Neural cell (in vitro differentiated cells): ENCODE measurements at regions not wholly inside any gene's neighbourhood (a gene's known extent, or its start where the extent isn't known, plus 50 kb on each side); places are given as distances from the start of the nearest gene placed in this dataset.

Experiments used
- H2AFZ ChIP-seq: fragments of 200-600, 300-800 bp; sonication (generic), shearing (Covaris generic); 2 replicates; pipeline ENCODE4 v1.6.0; 2014; ENCODE audit warnings: low read depth, mild to moderate bottlenecking, antibody characterized with exemption, low read length, moderate library complexity
- H3F3A ChIP-seq: fragments of 200-600 bp; shearing (Covaris generic); 2 replicates; pipeline ENCODE4 v1.6.1; 2016; ENCODE audit warnings: mild to moderate bottlenecking, moderate library complexity, mixed read lengths, antibody characterized with exemption, low read length; ENCODE audit not compliant: insufficient read depth, poor library complexity, severe bottlenecking
- H3K27ac ChIP-seq: fragments of 200-600, 300-800 bp; sonication (generic), shearing (Covaris generic); 2 replicates; pipeline ENCODE4 v1.5.1; 2014; ENCODE audit warnings: mild to moderate bottlenecking, low read length, moderate library complexity
- H3K27me3 ChIP-seq: fragments of 300-800, 200-600 bp; sonication (generic), shearing (Covaris generic); 2 replicates; pipeline ENCODE4 v1.6.0; 2014; ENCODE audit warnings: mild to moderate bottlenecking, low read depth, low read length, moderate library complexity; ENCODE audit not compliant: insufficient read depth
- H3K36me3 ChIP-seq: fragments of 300-800, 200-600 bp; sonication (generic), shearing (Covaris generic); 2 replicates; pipeline ENCODE4 v1.5.1; 2014; ENCODE audit warnings: mild to moderate bottlenecking, antibody characterized with exemption, low read length, moderate library complexity; ENCODE audit not compliant: insufficient read depth
- H3K4me2 ChIP-seq: fragments of 300-800, 200-600 bp; sonication (generic), shearing (Covaris generic); 2 replicates; pipeline ENCODE4 v1.6.0; 2014; ENCODE audit warnings: mild to moderate bottlenecking, low read length
- H3K4me3 ChIP-seq: fragments of 300-800, 200-600 bp; sonication (generic), shearing (Covaris generic); 2 replicates; pipeline ENCODE4 v1.5.1; 2014; ENCODE audit warnings: mild to moderate bottlenecking, low read length, moderate library complexity
- H3K79me2 ChIP-seq: fragments of 200-600 bp; shearing (Covaris generic); replicated peaks from 2 replicates; pipeline ENCODE4 v1.6.0; 2014; ENCODE audit warnings: mild to moderate bottlenecking, low read length, moderate library complexity; ENCODE audit not compliant: insufficient read depth
- H3K9ac ChIP-seq: fragments of 300-800, 200-600 bp; sonication (generic), shearing (Covaris generic); 2 replicates; pipeline ENCODE4 v1.6.1; 2016; ENCODE audit warnings: mild to moderate bottlenecking, low read length, mixed read lengths
- H3K9me2 ChIP-seq: fragments of 200-600 bp; shearing (Covaris generic); 2 replicates; pipeline ENCODE4 v1.6.1; 2016; ENCODE audit warnings: mild to moderate bottlenecking, low read length, mixed read lengths; ENCODE audit not compliant: insufficient read depth
- H3K9me3 ChIP-seq: fragments of 200-600, 300-800 bp; sonication (generic), shearing (Covaris generic); 2 replicates; pipeline ENCODE4 v1.6.1; 2016; ENCODE audit warnings: mild to moderate bottlenecking, mixed run types, low read length, moderate library complexity, mixed read lengths
- H4K20me1 ChIP-seq: fragments of 200-600 bp; shearing (Covaris generic); 2 replicates; pipeline ENCODE4 v1.6.1; 2016; ENCODE audit warnings: mild to moderate bottlenecking, mixed run types; ENCODE audit not compliant: insufficient read depth
- CTCF ChIP-seq: fragments of 450-650 bp; IDR thresholded peaks from 2 replicates; pipeline ENCODE4 v1.5.1; 2014; ENCODE audit warnings: antibody characterized with exemption, mild to moderate bottlenecking, moderate library complexity; ENCODE audit not compliant: poor library complexity, severe bottlenecking
- EP300 ChIP-seq: fragments of 450-650 bp; conservative IDR thresholded peaks from 2 replicates; pipeline ENCODE4 v1.6.1; 2014; ENCODE audit warnings: antibody characterized with exemption, mild to moderate bottlenecking, moderate library complexity; ENCODE audit not compliant: poor library complexity, severe bottlenecking
- EZH2 ChIP-seq: fragments of 200-600, 300-800 bp; shearing (Covaris generic), sonication (generic); IDR thresholded peaks from 2 replicates; pipeline ENCODE4 v1.6.1; 2014; ENCODE audit warnings: antibody characterized with exemption, low read length, borderline replicate concordance, mild to moderate bottlenecking; ENCODE audit not compliant: insufficient read depth, poor library complexity, severe bottlenecking
- POLR2AphosphoS5 ChIP-seq: IDR thresholded peaks from 2 replicates; pipeline ENCODE4 v1.6.1; 2012
- RAD21 ChIP-seq: fragments of 450-650 bp; conservative IDR thresholded peaks from 2 replicates; pipeline ENCODE4 v1.6.1; 2014; ENCODE audit warnings: antibody characterized with exemption, mild to moderate bottlenecking, moderate library complexity
- REST ChIP-seq: IDR thresholded peaks from 2 replicates; pipeline ENCODE4 v1.6.1; 2012; ENCODE audit warnings: borderline replicate concordance
- SMC3 ChIP-seq: fragments of 450-650 bp; conservative IDR thresholded peaks from 2 replicates; pipeline ENCODE4 v1.6.1; 2014; ENCODE audit warnings: antibody characterized with exemption, mild to moderate bottlenecking, moderate library complexity; ENCODE audit not compliant: poor library complexity
- TAF1 ChIP-seq: IDR thresholded peaks from 2 replicates; pipeline ENCODE4 v1.6.1; 2012; ENCODE audit warnings: low read depth

- H3K9me3 ChIP-seq: no peaks in the 10 kb centered on the region
- no peaks in the 10 kb centered on the region for H3K36me3 ChIP-seq
- no peaks in the 10 kb centered on the region for H3F3A ChIP-seq
- no peaks in the 10 kb centered on the region for H3K9me2 ChIP-seq
- TF ChIP-seq EP300 (no peak), EZH2 (no peak), POLR2AphosphoS5 (no peak), RAD21 (no peak), SMC3 (no peak), CTCF (no peak), TAF1 (no peak)
- H3K79me2 ChIP-seq: no peaks in the 10 kb centered on the region
- no peak overlapping the region for H3K27ac ChIP-seq
- H4K20me1 ChIP-seq: no peaks in the 10 kb centered on the region
- no peaks in the 10 kb centered on the region for H3K27me3 ChIP-seq
- no peak overlapping the region for H2AFZ ChIP-seq
- H3K4me2 ChIP-seq: no peak overlapping the region
- H3K4me3 ChIP-seq: no peak overlapping the region
- no peak overlapping the region for H3K9ac ChIP-seq
These were observed 86.9 kb upstream of the F3 start for GRCh38 chr1:94628499-94628843.

- H3K79me2 ChIP-seq: no peaks in the 10 kb centered on the region
- H3K4me3 ChIP-seq: no peak overlapping the region
- no peak overlapping the region for H3K27ac ChIP-seq
- no peaks in the 10 kb centered on the region for H3K9me2 ChIP-seq
- no peak overlapping the region for H3K4me2 ChIP-seq
- H3F3A ChIP-seq: no peaks in the 10 kb centered on the region
- no peak for TF ChIP-seq CTCF
- no peak for TF ChIP-seq TAF1
- TF ChIP-seq SMC3: no peak
- no peak for TF ChIP-seq REST
- no peak for TF ChIP-seq EP300
- no peak for TF ChIP-seq EZH2
- no peaks in the 10 kb centered on the region for H4K20me1 ChIP-seq
- no peak overlapping the region for H3K9ac ChIP-seq
- no peak overlapping the region for H2AFZ ChIP-seq
- H3K9me3 ChIP-seq: no peaks in the 10 kb centered on the region
- no peaks in the 10 kb centered on the region for H3K27me3 ChIP-seq
- no peaks in the 10 kb centered on the region for H3K36me3 ChIP-seq
These were observed 86.4 kb upstream of the F3 start for GRCh38 chr1:94627771-94628498.
